IMR-90 (cell line): ENCODE measurements at regions not wholly inside any gene's neighbourhood (a gene's known extent, or its start where the extent isn't known, plus 50 kb on each side); places are given as distances from the start of the nearest gene placed in this dataset.

ENCODE experiments used
- POLR2A ChIP-seq: IDR thresholded peaks from 2 replicates; pipeline ENCODE4 v1.6.1; 2012; ENCODE audit warnings: mild to moderate bottlenecking, low read depth, low read length
- RAD21 ChIP-seq: IDR thresholded peaks from 2 replicates; pipeline ENCODE4 v1.6.1; 2012; ENCODE audit warnings: low read length, improper control_type of control experiment
- TF ChIP-seq, protein P1 (sequence below): conservative IDR thresholded peaks from 2 replicates; pipeline ENCODE4 v1.5.1; 2012; ENCODE audit warnings: mild to moderate bottlenecking, low read depth, low read length, improper control_type of control experiment

GRCh38 chr2:142220239-142220638, 89.4 kb upstream of the LRP1B start:
- TF ChIP-seq, protein P1, sequence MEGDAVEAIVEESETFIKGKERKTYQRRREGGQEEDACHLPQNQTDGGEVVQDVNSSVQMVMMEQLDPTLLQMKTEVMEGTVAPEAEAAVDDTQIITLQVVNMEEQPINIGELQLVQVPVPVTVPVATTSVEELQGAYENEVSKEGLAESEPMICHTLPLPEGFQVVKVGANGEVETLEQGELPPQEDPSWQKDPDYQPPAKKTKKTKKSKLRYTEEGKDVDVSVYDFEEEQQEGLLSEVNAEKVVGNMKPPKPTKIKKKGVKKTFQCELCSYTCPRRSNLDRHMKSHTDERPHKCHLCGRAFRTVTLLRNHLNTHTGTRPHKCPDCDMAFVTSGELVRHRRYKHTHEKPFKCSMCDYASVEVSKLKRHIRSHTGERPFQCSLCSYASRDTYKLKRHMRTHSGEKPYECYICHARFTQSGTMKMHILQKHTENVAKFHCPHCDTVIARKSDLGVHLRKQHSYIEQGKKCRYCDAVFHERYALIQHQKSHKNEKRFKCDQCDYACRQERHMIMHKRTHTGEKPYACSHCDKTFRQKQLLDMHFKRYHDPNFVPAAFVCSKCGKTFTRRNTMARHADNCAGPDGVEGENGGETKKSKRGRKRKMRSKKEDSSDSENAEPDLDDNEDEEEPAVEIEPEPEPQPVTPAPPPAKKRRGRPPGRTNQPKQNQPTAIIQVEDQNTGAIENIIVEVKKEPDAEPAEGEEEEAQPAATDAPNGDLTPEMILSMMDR = no peak
- TF ChIP-seq POLR2A (no peak), RAD21 (no peak)
